Activated naive CD8-positive, alpha-beta T cell (primary cell): ENCODE measurements at regions not wholly inside any gene's neighbourhood (a gene's known extent, or its start where the extent isn't known, plus 50 kb on each side); places are given as distances from the start of the nearest gene placed in this dataset.
"Not testable (repeated sequence)": the region's sequence is repeated elsewhere in the genome, so short reads cannot be mapped to it uniquely, and the experiment has no call there.

Experiments
- H3K27ac Mint-ChIP-seq: one replicate; pipeline ENCODE4 v1.8.0; 2021; ENCODE audit warnings: mixed read lengths
- H3K27me3 Mint-ChIP-seq: one replicate; pipeline ENCODE4 v1.8.0; 2021; ENCODE audit warnings: mixed read lengths
- H3K36me3 Mint-ChIP-seq: one replicate; pipeline ENCODE4 v1.8.0; 2021; ENCODE audit warnings: mixed read lengths
- H3K4me1 Mint-ChIP-seq: one replicate; pipeline ENCODE4 v1.8.0; 2021; ENCODE audit warnings: low read depth, mixed read lengths
- H3K4me3 Mint-ChIP-seq: one replicate; pipeline ENCODE4 v1.8.0; 2021; ENCODE audit warnings: mild to moderate bottlenecking, mixed read lengths
- H3K9me3 Mint-ChIP-seq: one replicate; pipeline ENCODE4 v1.8.0; 2021; ENCODE audit warnings: low read depth, mixed read lengths

GRCh38 chr1:30371888-30372791 lies 351.2 kb downstream of the MATN1 start:
- no peaks in the 10 kb centered on the region for H3K36me3 Mint-ChIP-seq
- peaks cover 9% of the 10 kb centered on the region for H3K27me3 Mint-ChIP-seq
- H3K27ac Mint-ChIP-seq, result no peak overlapping the region
- H3K4me3 Mint-ChIP-seq, result no peak overlapping the region
- H3K9me3 Mint-ChIP-seq, result no peaks in the 10 kb centered on the region
- no peaks in the 10 kb centered on the region for H3K4me1 Mint-ChIP-seq

GRCh38 chr1:30371179-30371788 lies 352.1 kb downstream of the MATN1 start:
- Mint-ChIP-seq H3K4me3 (no peak overlapping the region), H3K9me3 (no peaks in the 10 kb centered on the region), H3K27me3 (peaks cover 8% of the 10 kb centered on the region), H3K36me3 (no peaks in the 10 kb centered on the region), H3K27ac (no peak overlapping the region), H3K4me1 (no peaks in the 10 kb centered on the region)

GRCh38 chr1:30368651-30369240 lies 354.6 kb downstream of the MATN1 start:
- Mint-ChIP-seq H3K4me3 (no peak overlapping the region), H3K36me3 (no peaks in the 10 kb centered on the region), H3K9me3 (no peaks in the 10 kb centered on the region), H3K4me1 (no peaks in the 10 kb centered on the region), H3K27ac (no peak overlapping the region), H3K27me3 (peaks cover 9% of the 10 kb centered on the region)

GRCh38 chr1:30366911-30367310 lies 356.5 kb downstream of the MATN1 start:
- Mint-ChIP-seq H3K4me1 (no peaks in the 10 kb centered on the region), H3K27me3 (peaks cover 14% of the 10 kb centered on the region), H3K9me3 (no peaks in the 10 kb centered on the region), H3K4me3 (no peak overlapping the region), H3K36me3 (no peaks in the 10 kb centered on the region), H3K27ac (no peak overlapping the region)

GRCh38 chr1:30366199-30366598 lies 357.2 kb downstream of the MATN1 start:
- H3K9me3 Mint-ChIP-seq, result no peaks in the 10 kb centered on the region
- no peak overlapping the region for H3K4me3 Mint-ChIP-seq
- no peak overlapping the region for H3K27ac Mint-ChIP-seq
- no peaks in the 10 kb centered on the region for H3K4me1 Mint-ChIP-seq
- H3K27me3 Mint-ChIP-seq, result peaks cover 14% of the 10 kb centered on the region
- H3K36me3 Mint-ChIP-seq, result no peaks in the 10 kb centered on the region

GRCh38 chr1:30365596-30365995 lies 357.8 kb downstream of the MATN1 start:
- no peaks in the 10 kb centered on the region for H3K9me3 Mint-ChIP-seq
- no peaks in the 10 kb centered on the region for H3K36me3 Mint-ChIP-seq
- no peak overlapping the region for H3K4me3 Mint-ChIP-seq
- no peak overlapping the region for H3K27ac Mint-ChIP-seq
- no peaks in the 10 kb centered on the region for H3K4me1 Mint-ChIP-seq
- H3K27me3 Mint-ChIP-seq, result peaks cover 13% of the 10 kb centered on the region

GRCh38 chr1:30363031-30363430 lies 360.4 kb downstream of the MATN1 start:
- peaks cover 13% of the 10 kb centered on the region for H3K27me3 Mint-ChIP-seq
- no peaks in the 10 kb centered on the region for H3K9me3 Mint-ChIP-seq
- H3K4me3 Mint-ChIP-seq, result no peak overlapping the region
- H3K27ac Mint-ChIP-seq, result no peak overlapping the region
- H3K4me1 Mint-ChIP-seq, result no peaks in the 10 kb centered on the region
- H3K36me3 Mint-ChIP-seq, result no peaks in the 10 kb centered on the region

GRCh38 chr1:30362603-30362990 lies 360.8 kb downstream of the MATN1 start:
- Mint-ChIP-seq H3K27me3 (peaks cover 12% of the 10 kb centered on the region), H3K4me1 (no peaks in the 10 kb centered on the region), H3K9me3 (no peaks in the 10 kb centered on the region), H3K36me3 (no peaks in the 10 kb centered on the region), H3K4me3 (no peak overlapping the region), H3K27ac (no peak overlapping the region)

GRCh38 chr1:30361890-30362602 lies 361.3 kb downstream of the MATN1 start:
- not testable (repeated sequence) for H3K4me1 Mint-ChIP-seq, H3K9me3 Mint-ChIP-seq, H3K36me3 Mint-ChIP-seq, H3K27ac Mint-ChIP-seq, H3K4me3 Mint-ChIP-seq
- peaks cover 14% of the 10 kb centered on the region for H3K27me3 Mint-ChIP-seq

GRCh38 chr1:30360753-30361152 lies 362.6 kb downstream of the MATN1 start:
- Mint-ChIP-seq H3K27me3 (peaks cover 12% of the 10 kb centered on the region), H3K9me3 (no peaks in the 10 kb centered on the region), H3K27ac (no peak overlapping the region), H3K4me1 (no peaks in the 10 kb centered on the region), H3K36me3 (no peaks in the 10 kb centered on the region), H3K4me3 (no peak overlapping the region)

- Mint-ChIP-seq H3K9me3 (no peaks in the 10 kb centered on the region), H3K27me3 (peaks cover 13% of the 10 kb centered on the region), H3K4me3 (no peak overlapping the region), H3K36me3 (no peaks in the 10 kb centered on the region), H3K27ac (no peak overlapping the region), H3K4me1 (no peaks in the 10 kb centered on the region)
These were observed 363.1 kb downstream of the MATN1 start for GRCh38 chr1:30360281-30360680.

- Mint-ChIP-seq H3K4me1 (no peaks in the 10 kb centered on the region), H3K27me3 (peaks cover 17% of the 10 kb centered on the region), H3K36me3 (no peaks in the 10 kb centered on the region), H3K27ac (no peak overlapping the region), H3K9me3 (no peaks in the 10 kb centered on the region), H3K4me3 (no peak overlapping the region)
These were observed 363.7 kb downstream of the MATN1 start for GRCh38 chr1:30359539-30360220.

GRCh38 chr1:30358500-30358899 lies 364.9 kb downstream of the MATN1 start:
- Mint-ChIP-seq H3K4me3 (no peak overlapping the region), H3K27me3 (peaks cover 15% of the 10 kb centered on the region), H3K27ac (no peak overlapping the region), H3K9me3 (no peaks in the 10 kb centered on the region), H3K36me3 (no peaks in the 10 kb centered on the region), H3K4me1 (no peaks in the 10 kb centered on the region)

- H3K27ac Mint-ChIP-seq, result no peak overlapping the region
- H3K4me1 Mint-ChIP-seq, result no peaks in the 10 kb centered on the region
- H3K36me3 Mint-ChIP-seq, result no peaks in the 10 kb centered on the region
- no peaks in the 10 kb centered on the region for H3K9me3 Mint-ChIP-seq
- peaks cover 16% of the 10 kb centered on the region for H3K27me3 Mint-ChIP-seq
- no peak overlapping the region for H3K4me3 Mint-ChIP-seq
These were observed 366.5 kb downstream of the MATN1 start for GRCh38 chr1:30356839-30357238.
